ENCODE measurements at regions not wholly inside any gene's neighbourhood (a gene's known extent, or its start where the extent isn't known, plus 50 kb on each side); places are given as distances from the start of the nearest gene placed in this dataset.

- TF ChIP-seq CREB1 (IDR thresholded peaks at IDR 0.05; ENCODE audit: low read depth) (no peak), JUND (IDR thresholded peaks at IDR 0.05; ENCODE audit: low read depth, low read length) (no peak), SIX5 (IDR thresholded peaks at IDR 0.05; ENCODE audit: low read depth, low read length, severe bottlenecking) (no peak), CTCF (IDR thresholded peaks at IDR 0.05 in 2 of 3, conservative IDR thresholded peaks at IDR 0.05 in 1 of 3; ENCODE audit: control insufficient read depth in 2 of 3, extremely low read depth in 1 of 3, insufficient read depth in 1 of 3, low read depth in 3 of 3, low read length in 3 of 3) (no peak), SIN3A (IDR thresholded peaks at IDR 0.05; ENCODE audit: low read depth, low read length) (no peak), KDM1A (IDR thresholded peaks at IDR 0.05; ENCODE audit: borderline replicate concordance) (no peak), TAF1 (IDR thresholded peaks at IDR 0.05; ENCODE audit: borderline replicate concordance, low read depth, low read length) (no peak), POLR2AphosphoS2 (IDR thresholded peaks at IDR 0.05; ENCODE audit: low read depth, low read length) (no peak), TCF3 (IDR thresholded peaks at IDR 0.05; ENCODE audit: borderline replicate concordance, insufficient read depth, low read depth, low read length) (no peak), BMI1 (IDR thresholded peaks at IDR 0.05; ENCODE audit: borderline replicate concordance) (no peak), ZNF274 (IDR thresholded peaks at IDR 0.05; ENCODE audit: insufficient read depth, insufficient read length) (no peak), TCF7 (IDR thresholded peaks at IDR 0.05; ENCODE audit: borderline replicate concordance) (no peak), EP300 (IDR thresholded peaks at IDR 0.05; ENCODE audit: borderline replicate concordance in 1 of 2, control insufficient read depth in 1 of 2, low read depth in 2 of 2, low read length in 2 of 2) (no peak)
- TF ChIP-seq, protein P1, sequence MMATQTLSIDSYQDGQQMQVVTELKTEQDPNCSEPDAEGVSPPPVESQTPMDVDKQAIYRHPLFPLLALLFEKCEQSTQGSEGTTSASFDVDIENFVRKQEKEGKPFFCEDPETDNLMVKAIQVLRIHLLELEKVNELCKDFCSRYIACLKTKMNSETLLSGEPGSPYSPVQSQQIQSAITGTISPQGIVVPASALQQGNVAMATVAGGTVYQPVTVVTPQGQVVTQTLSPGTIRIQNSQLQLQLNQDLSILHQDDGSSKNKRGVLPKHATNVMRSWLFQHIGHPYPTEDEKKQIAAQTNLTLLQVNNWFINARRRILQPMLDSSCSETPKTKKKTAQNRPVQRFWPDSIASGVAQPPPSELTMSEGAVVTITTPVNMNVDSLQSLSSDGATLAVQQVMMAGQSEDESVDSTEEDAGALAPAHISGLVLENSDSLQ (IDR thresholded peaks at IDR 0.05), result no peak
These were observed 256.3 kb upstream of the ZFHX3 start for GRCh38 chr16:73304008-73304774.
